Ramos (cell line): ENCODE measurements at regions not wholly inside any gene's neighbourhood (a gene's known extent, or its start where the extent isn't known, plus 50 kb on each side); places are given as distances from the start of the nearest gene placed in this dataset.

ENCODE experiments used
- in situ Hi-C: fragments of 300-500 bp; cut with MboI; formaldehyde crosslinking; loops from one replicate; pipeline ENCODE4 v1.14.3; 2022; ENCODE audit warnings: low sequenced_read_pairs; ENCODE audit not compliant: unreplicated experiment

- in situ Hi-C loops = loop anchor here (25.0 kb wide), 1 partner anchor 1784 kb away; no protein-coding TSS in a partner anchor
Observed at GRCh38 chr17:70752966-70753467, 583.7 kb downstream of the KCNJ2 start.

- in situ Hi-C loops = loop anchor here (25.0 kb wide), 1 partner anchor 1774 kb away; no protein-coding TSS in a partner anchor
Observed at GRCh38 chr17:70763018-70763417, 593.7 kb downstream of the KCNJ2 start.

GRCh38 chr17:70767102-70767701, 597.9 kb downstream of the KCNJ2 start:
- in situ Hi-C loops = loop anchor here (25.0 kb wide), 1 partner anchor 1770 kb away; no protein-coding TSS in a partner anchor

GRCh38 chr17:70769956-70770355, 600.6 kb downstream of the KCNJ2 start:
- in situ Hi-C loops = loop anchor here (25.0 kb wide), 1 partner anchor 1767 kb away; no protein-coding TSS in a partner anchor

GRCh38 chr17:70771804-70772386, 602.6 kb downstream of the KCNJ2 start:
- in situ Hi-C loops = loop anchor here (25.0 kb wide), 1 partner anchor 1765 kb away; no protein-coding TSS in a partner anchor

GRCh38 chr17:70772761-70773160, 603.4 kb downstream of the KCNJ2 start:
- in situ Hi-C loops = loop anchor here (25.0 kb wide), 1 partner anchor 1765 kb away; no protein-coding TSS in a partner anchor

GRCh38 chr17:70773258-70773657, 603.9 kb downstream of the KCNJ2 start:
- in situ Hi-C loops = loop anchor here (25.0 kb wide), 1 partner anchor 1764 kb away; no protein-coding TSS in a partner anchor

- in situ Hi-C loops = loop anchor here (25.0 kb wide), 1 partner anchor 1763 kb away; no protein-coding TSS in a partner anchor
Observed at GRCh38 chr17:70774339-70775117, 605.2 kb downstream of the KCNJ2 start.

GRCh38 chr17:70775679-70776078, 606.3 kb downstream of the KCNJ2 start:
- in situ Hi-C loops = no loop called here

GRCh38 chr17:70776441-70776840, 607.1 kb downstream of the KCNJ2 start:
- in situ Hi-C loops = no loop called here

- in situ Hi-C loops = no loop called here
Observed at GRCh38 chr17:70780031-70780430, 610.7 kb downstream of the KCNJ2 start.

GRCh38 chr17:70786081-70786480, 616.7 kb downstream of the KCNJ2 start:
- in situ Hi-C loops = no loop called here

GRCh38 chr17:70787721-70788300, 618.5 kb downstream of the KCNJ2 start:
- in situ Hi-C loops = no loop called here

- in situ Hi-C loops = no loop called here
Observed at GRCh38 chr17:70791748-70792443, 622.6 kb downstream of the KCNJ2 start.

- in situ Hi-C loops = no loop called here
Observed at GRCh38 chr17:70794738-70795137, 625.4 kb downstream of the KCNJ2 start.

- in situ Hi-C loops = no loop called here
Observed at GRCh38 chr17:70795620-70796019, 626.3 kb downstream of the KCNJ2 start.

GRCh38 chr17:70796757-70797156, 627.4 kb downstream of the KCNJ2 start:
- in situ Hi-C loops = no loop called here

GRCh38 chr17:70797166-70797565, 627.8 kb downstream of the KCNJ2 start:
- in situ Hi-C loops = no loop called here

- in situ Hi-C loops = no loop called here
Observed at GRCh38 chr17:70804161-70804560, 634.8 kb downstream of the KCNJ2 start.

- in situ Hi-C loops = no loop called here
Observed at GRCh38 chr17:70808596-70808995, 639.3 kb downstream of the KCNJ2 start.
